Liver (tissue), 3 donors: ENCODE measurements at regions not wholly inside any gene's neighbourhood (a gene's known extent, or its start where the extent isn't known, plus 50 kb on each side); places are given as distances from the start of the nearest gene placed in this dataset.

Experiments
- CTCF ChIP-seq: fragments of 150-350 bp; IDR thresholded peaks from 2 replicates; pipeline ENCODE4 v1.5.1; 2017; ENCODE audit warnings: improper control_type of control experiment, low read depth, low read length; ENCODE audit not compliant: missing input control
- FOXA1 ChIP-seq: IDR thresholded peaks from 2 replicates; pipeline ENCODE4 v1.6.1; 2016; ENCODE audit warnings: antibody characterized with exemption
- FOXA2 ChIP-seq: IDR thresholded peaks from 2 replicates; pipeline ENCODE4 v1.6.1; 2016; ENCODE audit warnings: antibody characterized with exemption
- GABPA ChIP-seq, 2 donors: IDR thresholded peaks in 1 of 2; conservative IDR thresholded peaks in 1 of 2; 2 replicates each; pipeline ENCODE4 v1.6.1; 2016; ENCODE audit warnings: antibody characterized with exemption in 2 of 2, mild to moderate bottlenecking in 1 of 2, moderate library complexity in 1 of 2
- TAF1 ChIP-seq: conservative IDR thresholded peaks from 2 replicates; pipeline ENCODE4 v1.6.1; 2016; ENCODE audit warnings: antibody characterized with exemption, mild to moderate bottlenecking
- donor health status: healthy.
- donor health status: healthy.

GRCh38 chr18:7307526-7307925, 76.6 kb downstream of the LRRC30 start:
- TF ChIP-seq CTCF (no peak), FOXA1 (no peak), GABPA (IDR thresholded peaks at IDR 0.05 in 1 of 2, conservative IDR thresholded peaks at IDR 0.05 in 1 of 2) (no peak), FOXA2 (no peak), TAF1 (no peak)
